Testis (tissue), 2 donors: ENCODE measurements at regions not wholly inside any gene's neighbourhood (a gene's known extent, or its start where the extent isn't known, plus 50 kb on each side); places are given as distances from the start of the nearest gene placed in this dataset.

Experiments
- POLR2A ChIP-seq: fragments of 450-650 bp; IDR thresholded peaks from one replicate; pipeline ENCODE4 v1.6.1; 2017; ENCODE audit warnings: antibody characterized with exemption, mild to moderate bottlenecking, moderate library complexity
- TF ChIP-seq, protein P1 (sequence below), 3 experiments: fragments of 450-650 bp in 2 of 3; fragments of 200-600 bp in 1 of 3; sonication (generic) in 1 of 3; IDR thresholded peaks; one replicate each; pipeline ENCODE4 v1.5.1; 2016 to 2019; ENCODE audit warnings: antibody characterized with exemption in 3 of 3, mild to moderate bottlenecking in 2 of 3, moderate library complexity in 1 of 3

DNA sequence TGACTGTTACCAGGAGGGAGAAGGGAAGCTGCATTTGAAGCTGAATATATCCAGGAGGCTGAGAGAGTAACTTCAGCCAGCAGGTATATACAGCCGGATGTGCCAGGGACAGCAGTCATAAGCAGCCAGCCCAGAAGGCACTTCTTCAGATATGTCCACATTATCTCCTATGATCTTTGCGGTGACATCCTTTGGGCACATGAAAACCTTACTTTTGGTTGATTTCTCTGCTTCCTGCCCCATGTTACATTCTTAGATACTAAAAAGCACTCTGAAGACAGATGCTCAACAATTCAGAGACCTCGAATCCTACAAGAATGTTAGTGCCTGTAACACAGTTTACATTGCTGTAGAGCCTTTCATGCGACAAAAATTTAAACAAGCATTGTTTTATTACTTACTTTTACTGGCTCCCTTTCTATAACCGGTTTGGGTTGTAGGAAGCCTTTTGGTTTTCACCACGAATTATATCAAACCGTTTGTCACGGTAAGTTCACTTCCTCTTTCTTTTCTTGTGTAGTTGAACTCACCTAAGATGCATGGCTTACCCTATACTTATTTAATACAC lies 50.3 kb upstream of the TLK1 start:
- TF ChIP-seq, protein P1, sequence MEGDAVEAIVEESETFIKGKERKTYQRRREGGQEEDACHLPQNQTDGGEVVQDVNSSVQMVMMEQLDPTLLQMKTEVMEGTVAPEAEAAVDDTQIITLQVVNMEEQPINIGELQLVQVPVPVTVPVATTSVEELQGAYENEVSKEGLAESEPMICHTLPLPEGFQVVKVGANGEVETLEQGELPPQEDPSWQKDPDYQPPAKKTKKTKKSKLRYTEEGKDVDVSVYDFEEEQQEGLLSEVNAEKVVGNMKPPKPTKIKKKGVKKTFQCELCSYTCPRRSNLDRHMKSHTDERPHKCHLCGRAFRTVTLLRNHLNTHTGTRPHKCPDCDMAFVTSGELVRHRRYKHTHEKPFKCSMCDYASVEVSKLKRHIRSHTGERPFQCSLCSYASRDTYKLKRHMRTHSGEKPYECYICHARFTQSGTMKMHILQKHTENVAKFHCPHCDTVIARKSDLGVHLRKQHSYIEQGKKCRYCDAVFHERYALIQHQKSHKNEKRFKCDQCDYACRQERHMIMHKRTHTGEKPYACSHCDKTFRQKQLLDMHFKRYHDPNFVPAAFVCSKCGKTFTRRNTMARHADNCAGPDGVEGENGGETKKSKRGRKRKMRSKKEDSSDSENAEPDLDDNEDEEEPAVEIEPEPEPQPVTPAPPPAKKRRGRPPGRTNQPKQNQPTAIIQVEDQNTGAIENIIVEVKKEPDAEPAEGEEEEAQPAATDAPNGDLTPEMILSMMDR (IDR thresholded peaks at IDR 0.05), result no peak
- no peak for TF ChIP-seq POLR2A
